Ovary (tissue), 7 donors: ENCODE measurements at regions not wholly inside any gene's neighbourhood (a gene's known extent, or its start where the extent isn't known, plus 50 kb on each side); places are given as distances from the start of the nearest gene placed in this dataset.

Experiments
- DNase-seq, 5 donors: peaks; one replicate each; pipeline ENCODE4 v3.0.0-alpha.2; 2019 to 2020
- H3K27ac ChIP-seq, 2 donors: fragments of 200-600 bp; one replicate each; pipeline versions ENCODE4 v1.5.1 to v1.8.0; 2019 to 2022
- H3K27me3 ChIP-seq: fragments of 200-600 bp; one replicate; pipeline ENCODE4 v1.8.0; 2022
- H3K36me3 ChIP-seq: fragments of 200-600 bp; sonication (generic); one replicate; pipeline ENCODE4 v1.5.1; 2019
- H3K4me1 ChIP-seq: one replicate; pipeline ENCODE4 v1.8.1; 2013; ENCODE audit warnings: mild to moderate bottlenecking, moderate library complexity; ENCODE audit not compliant: insufficient read depth
- H3K4me3 ChIP-seq: fragments of 200-600 bp; sonication (generic); one replicate; pipeline ENCODE4 v1.5.1; 2017
- H3K9me3 ChIP-seq, 2 donors: fragments of 200-600 bp in 1 of 2; sonication (generic) in 1 of 2; one replicate each; pipeline versions ENCODE4 v1.5.1 to v1.8.1; 2013 to 2019; ENCODE audit warnings: mild to moderate bottlenecking in 1 of 2, moderate library complexity in 1 of 2
- EP300 ChIP-seq: sonication (generic); formaldehyde crosslinking; IDR thresholded peaks from one replicate; pipeline ENCODE4 v1.6.1; 2017; ENCODE audit warnings: antibody characterized with exemption
- POLR2A ChIP-seq: fragments of 450-650 bp; IDR thresholded peaks from one replicate; pipeline ENCODE4 v1.6.1; 2017; ENCODE audit warnings: antibody characterized with exemption, mild to moderate bottlenecking, moderate library complexity
- WGBS, 3 donors: extraction: QIAGEN DNeasy Blood & Tissue Kit in 1 of 3; methylation state at CpG; one replicate each; pipeline versions ENCODE4 v1.1.5 to v1.1.7; 2013 to 2017; 5-methylcytosine and 5-hydroxymethylcytosine counted together
- intact Hi-C, 4 donors: fragments of 100-400 bp; cut with DNase I; formaldehyde crosslinking; loops; one replicate each; pipeline versions ENCODE4 v1.11.0 to v1.15.1; 2022 to 2023
- TF ChIP-seq, protein P1 (sequence below), 3 donors: fragments of 450-650 bp in 2 of 3; fragments of 200-600 bp in 1 of 3; IDR thresholded peaks; one replicate each; pipeline versions ENCODE4 v1.5.1 to v1.8.0; 2016 to 2022; ENCODE audit warnings: antibody characterized with exemption in 3 of 3, mild to moderate bottlenecking in 1 of 3
- donor health status: DM: no; HTN: no; CAD: no; lungs with moderate emphysema.
- donor health status: DM: no; HTN: no; CAD: no.
- donor health status: Bipolar disorder and iron deficiency.
- donor health status: DM: no; HTN: no; CAD: no.
- donor health status: DM: yes; HTN: yes; CAD: no.

DNA sequence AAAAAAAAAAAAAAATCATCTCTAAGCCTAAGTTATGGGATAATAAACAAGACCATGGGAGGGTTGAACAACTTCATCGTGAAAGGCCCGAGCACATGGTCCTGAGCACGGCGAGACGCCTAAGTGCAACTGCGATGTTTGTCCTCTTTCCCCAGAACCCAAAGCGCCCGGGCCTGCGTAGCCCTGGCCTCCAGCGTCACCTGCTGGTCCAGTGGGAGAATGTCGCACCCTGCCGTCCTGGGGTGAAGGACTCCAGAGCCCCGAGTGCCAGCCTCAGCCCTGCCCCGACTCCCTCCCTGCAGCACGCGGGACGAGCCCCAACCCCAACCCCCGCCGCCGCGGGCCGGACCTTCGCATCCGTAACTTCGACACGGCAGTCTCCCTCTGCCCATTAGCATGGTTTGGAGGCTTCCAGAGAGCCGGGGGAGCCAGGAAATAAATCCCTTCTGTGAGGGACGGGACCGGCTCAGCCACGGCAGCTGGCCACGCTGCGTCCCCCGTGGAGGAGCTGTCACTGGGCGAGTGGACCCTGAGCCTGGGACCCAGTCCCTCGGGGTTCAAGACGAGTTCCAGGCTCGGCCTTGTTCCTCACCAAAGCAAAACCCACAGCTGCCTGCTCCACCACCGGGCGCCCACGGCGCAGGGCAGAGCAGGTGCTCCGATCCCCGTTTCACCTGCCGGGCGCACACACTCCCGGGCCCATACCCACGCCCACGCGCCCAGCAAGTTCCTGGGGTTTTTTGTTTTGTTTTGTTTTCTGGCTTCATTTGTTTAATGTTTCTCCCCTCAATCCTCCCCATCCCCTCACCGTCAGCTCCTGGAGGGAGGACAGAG is 132.5 kb upstream of the HAND1 start:
- Histone ChIP-seq H3K9me3 (no peaks in the 10 kb centered on the region), H3K27ac (no peak overlapping the region), H3K4me1 (peaks cover 3% of the 10 kb centered on the region), H3K4me3 (no peak overlapping the region), H3K36me3 (no peaks in the 10 kb centered on the region), H3K27me3 (no peaks in the 10 kb centered on the region)
- DNase-seq: peak; percentile 28 to 73 (median 41)
- intact Hi-C loops: no loop called here
- 2 to 3% (median 2%) methylated on average over 31 to 50 of the region's 50 CpGs for WGBS, 3 donors
- TF ChIP-seq EP300 (no peak), POLR2A (no peak)
- TF ChIP-seq, protein P1, sequence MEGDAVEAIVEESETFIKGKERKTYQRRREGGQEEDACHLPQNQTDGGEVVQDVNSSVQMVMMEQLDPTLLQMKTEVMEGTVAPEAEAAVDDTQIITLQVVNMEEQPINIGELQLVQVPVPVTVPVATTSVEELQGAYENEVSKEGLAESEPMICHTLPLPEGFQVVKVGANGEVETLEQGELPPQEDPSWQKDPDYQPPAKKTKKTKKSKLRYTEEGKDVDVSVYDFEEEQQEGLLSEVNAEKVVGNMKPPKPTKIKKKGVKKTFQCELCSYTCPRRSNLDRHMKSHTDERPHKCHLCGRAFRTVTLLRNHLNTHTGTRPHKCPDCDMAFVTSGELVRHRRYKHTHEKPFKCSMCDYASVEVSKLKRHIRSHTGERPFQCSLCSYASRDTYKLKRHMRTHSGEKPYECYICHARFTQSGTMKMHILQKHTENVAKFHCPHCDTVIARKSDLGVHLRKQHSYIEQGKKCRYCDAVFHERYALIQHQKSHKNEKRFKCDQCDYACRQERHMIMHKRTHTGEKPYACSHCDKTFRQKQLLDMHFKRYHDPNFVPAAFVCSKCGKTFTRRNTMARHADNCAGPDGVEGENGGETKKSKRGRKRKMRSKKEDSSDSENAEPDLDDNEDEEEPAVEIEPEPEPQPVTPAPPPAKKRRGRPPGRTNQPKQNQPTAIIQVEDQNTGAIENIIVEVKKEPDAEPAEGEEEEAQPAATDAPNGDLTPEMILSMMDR (IDR thresholded peaks at IDR 0.05): peak in 1 of 3 donors; percentile 37

DNA sequence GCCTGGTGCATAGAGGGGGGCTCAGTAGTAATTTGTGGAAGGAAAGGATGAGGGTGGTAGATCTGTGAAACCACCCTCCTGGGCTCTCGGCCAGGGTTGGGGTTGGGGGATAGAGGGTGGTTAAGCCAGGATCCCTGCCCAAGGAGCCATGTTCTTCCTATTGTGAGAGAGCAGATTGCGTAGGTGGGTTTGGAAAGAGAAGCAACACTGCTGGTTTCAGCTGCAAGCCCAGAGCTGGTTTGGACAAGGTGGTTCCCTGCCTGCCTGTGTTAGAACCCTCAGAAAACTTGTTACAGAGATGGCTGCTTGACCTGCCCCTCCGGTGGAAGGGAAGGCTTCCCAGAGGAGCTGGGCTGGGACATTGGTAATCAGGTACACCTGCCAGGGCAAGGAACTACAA is 131.2 kb upstream of the HAND1 start:
- H3K4me1 ChIP-seq: peaks cover 3% of the 10 kb centered on the region
- H3K36me3 ChIP-seq: no peaks in the 10 kb centered on the region
- WGBS, 3 donors: 65 to 88% (median 81%) methylated on average over 3 of the region's 3 CpGs
- TF ChIP-seq POLR2A (no peak), EP300 (no peak)
- TF ChIP-seq, protein P1 (IDR thresholded peaks at IDR 0.05): no peak
- H3K27ac ChIP-seq: no peak overlapping the region
- intact Hi-C loops: no loop called here
- H3K9me3 ChIP-seq: no peaks in the 10 kb centered on the region
- DNase-seq: no peak
- H3K27me3 ChIP-seq: no peaks in the 10 kb centered on the region
- no peak overlapping the region for H3K4me3 ChIP-seq

DNA sequence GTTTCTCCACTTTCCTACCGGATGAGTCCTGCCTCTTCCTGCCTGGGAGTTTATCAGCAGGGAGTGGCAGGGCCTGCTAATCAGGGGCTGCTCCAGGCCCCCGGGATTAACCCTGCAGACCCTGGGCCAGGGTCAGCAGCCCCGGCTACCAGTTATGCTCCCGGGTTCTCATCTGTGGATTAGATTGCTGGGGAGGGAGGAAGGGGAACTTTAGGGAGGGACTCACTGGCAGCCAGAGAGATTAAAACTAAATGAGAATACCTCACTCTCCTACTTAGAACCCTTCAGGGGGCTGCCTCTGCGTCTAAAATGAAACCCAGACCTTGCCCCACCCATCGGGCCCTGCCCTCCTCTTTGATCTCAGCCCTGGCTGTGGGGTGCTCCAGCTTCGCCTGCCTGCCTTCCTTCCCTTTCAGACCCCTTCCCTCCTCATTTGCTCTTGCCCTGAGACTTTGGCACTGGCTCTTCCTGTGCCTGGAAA is 130.5 kb upstream of the HAND1 start:
- intact Hi-C loops: no loop called here
- Histone ChIP-seq H3K4me1 (peaks cover 3% of the 10 kb centered on the region), H3K9me3 (no peaks in the 10 kb centered on the region), H3K27ac (no peak overlapping the region), H3K4me3 (no peak overlapping the region), H3K27me3 (no peaks in the 10 kb centered on the region), H3K36me3 (no peaks in the 10 kb centered on the region)
- DNase-seq: no peak
- 34 to 48% (median 46%) methylated on average over 7 of the region's 7 CpGs for WGBS, 3 donors
- TF ChIP-seq EP300: no peak
- TF ChIP-seq, protein P1 (IDR thresholded peaks at IDR 0.05): no peak
- TF ChIP-seq POLR2A: no peak

DNA sequence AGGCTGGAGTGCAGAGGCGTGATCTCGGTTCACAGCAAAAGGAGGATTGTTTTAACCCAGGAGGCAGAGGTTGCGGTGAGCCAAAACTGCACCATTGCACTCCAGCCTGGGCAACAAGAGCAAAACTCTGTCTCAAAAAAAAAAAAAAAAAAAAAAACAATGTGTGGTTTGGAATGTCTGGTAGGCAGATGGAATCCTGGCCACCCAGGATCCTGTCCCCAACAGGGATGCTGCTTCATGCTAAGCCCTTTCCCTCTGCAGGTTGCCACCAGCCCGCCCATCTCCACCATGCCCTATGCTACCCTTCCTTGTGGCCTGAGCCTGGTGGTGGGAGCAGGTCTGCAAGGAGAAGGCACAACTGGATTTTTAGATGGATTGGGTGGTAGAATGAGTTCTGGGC is 129.7 kb upstream of the HAND1 start:
- intact Hi-C loops: no loop called here
- Histone ChIP-seq H3K27ac (no peak overlapping the region), H3K4me1 (peaks cover 3% of the 10 kb centered on the region), H3K9me3 (no peaks in the 10 kb centered on the region), H3K4me3 (no peak overlapping the region), H3K36me3 (no peaks in the 10 kb centered on the region), H3K27me3 (no peaks in the 10 kb centered on the region)
- 75 to 93% (median 91%) methylated on average over 4 of the region's 4 CpGs for WGBS, 3 donors
- TF ChIP-seq, protein P1 (IDR thresholded peaks at IDR 0.05): no peak
- TF ChIP-seq EP300 (no peak), POLR2A (no peak)
- DNase-seq: no peak
